Mesendoderm (in vitro differentiated cells): ENCODE measurements at regions not wholly inside any gene's neighbourhood (a gene's known extent, or its start where the extent isn't known, plus 50 kb on each side); places are given as distances from the start of the nearest gene placed in this dataset.

Experiments used
- DNase-seq: peaks from one replicate; pipeline ENCODE4 v3.0.0; 2013
- H2AK5ac ChIP-seq: 2 replicates; pipeline ENCODE4 v1.6.1; 2013; ENCODE audit warnings: low read length, inconsistent platforms
- H2BK120ac ChIP-seq: 2 replicates; pipeline ENCODE4 v1.6.1; 2013; ENCODE audit warnings: low read depth, mild to moderate bottlenecking, low read length, moderate library complexity, mixed read lengths
- H2BK15ac ChIP-seq: replicated peaks from 2 replicates; pipeline ENCODE4 v1.6.1; 2013; ENCODE audit warnings: low read depth, mild to moderate bottlenecking, moderate library complexity
- H2BK5ac ChIP-seq: 2 replicates; pipeline ENCODE4 v1.6.1; 2013; ENCODE audit warnings: low read length, inconsistent platforms
- H3K18ac ChIP-seq: 2 replicates; pipeline ENCODE4 v1.6.1; 2013; ENCODE audit warnings: mild to moderate bottlenecking, low read length, mixed read lengths
- H3K23ac ChIP-seq: one replicate; pipeline ENCODE4 v1.6.1; 2013; ENCODE audit warnings: low read length
- H3K27ac ChIP-seq: 2 replicates; pipeline ENCODE4 v1.5.1; 2013; ENCODE audit warnings: low read depth, mild to moderate bottlenecking, inconsistent platforms, low read length, moderate library complexity
- H3K27me3 ChIP-seq: 2 replicates; pipeline ENCODE4 v1.6.1; 2013; ENCODE audit warnings: low read length, control low read depth, mild to moderate bottlenecking, inconsistent platforms; ENCODE audit not compliant: insufficient read depth, poor library complexity
- H3K36me3 ChIP-seq: 2 replicates; pipeline ENCODE4 v1.6.1; 2013; ENCODE audit warnings: low read length, inconsistent platforms; ENCODE audit not compliant: control insufficient read depth, insufficient read depth
- H3K4ac ChIP-seq: one replicate; pipeline ENCODE4 v1.6.1; 2013; ENCODE audit warnings: low read depth, mild to moderate bottlenecking, low read length, moderate library complexity
- H3K4me1 ChIP-seq: 2 replicates; pipeline ENCODE4 v1.6.1; 2013; ENCODE audit warnings: low read depth, low read length, inconsistent platforms; ENCODE audit not compliant: control insufficient read depth
- H3K4me2 ChIP-seq: 2 replicates; pipeline ENCODE4 v1.6.1; 2013; ENCODE audit warnings: low read length
- H3K4me3 ChIP-seq: 2 replicates; pipeline ENCODE4 v1.5.1; 2013; ENCODE audit warnings: mild to moderate bottlenecking, low read length
- H3K56ac ChIP-seq: one replicate; pipeline ENCODE4 v1.6.1; 2013; ENCODE audit warnings: low read length
- H3K79me1 ChIP-seq: 2 replicates; pipeline ENCODE4 v1.6.1; 2013; ENCODE audit warnings: low read length, inconsistent platforms
- H3K79me2 ChIP-seq: 2 replicates; pipeline ENCODE4 v1.6.1; 2013; ENCODE audit warnings: mild to moderate bottlenecking, low read length; ENCODE audit not compliant: control insufficient read depth, insufficient read depth
- H3K9ac ChIP-seq: 2 replicates; pipeline ENCODE4 v1.6.1; 2013; ENCODE audit warnings: low read length, inconsistent platforms
- H4K5ac ChIP-seq: one replicate; pipeline ENCODE4 v1.6.1; 2013; ENCODE audit warnings: low read length
- H4K8ac ChIP-seq: one replicate; pipeline ENCODE4 v1.6.1; 2013; ENCODE audit warnings: low read depth, mild to moderate bottlenecking, control low read depth, low read length, moderate library complexity
- WGBS: extraction: QIAGEN DNeasy Blood & Tissue Kit; methylation state at CpG from one replicate; pipeline ENCODE4 v1.1.7; 2013; ENCODE audit warnings: low lambda C conversion rate, missing lambda C conversion rate; ENCODE audit not compliant: insufficient coverage; ENCODE audit errors: extremely low coverage; 5-methylcytosine and 5-hydroxymethylcytosine counted together

DNA sequence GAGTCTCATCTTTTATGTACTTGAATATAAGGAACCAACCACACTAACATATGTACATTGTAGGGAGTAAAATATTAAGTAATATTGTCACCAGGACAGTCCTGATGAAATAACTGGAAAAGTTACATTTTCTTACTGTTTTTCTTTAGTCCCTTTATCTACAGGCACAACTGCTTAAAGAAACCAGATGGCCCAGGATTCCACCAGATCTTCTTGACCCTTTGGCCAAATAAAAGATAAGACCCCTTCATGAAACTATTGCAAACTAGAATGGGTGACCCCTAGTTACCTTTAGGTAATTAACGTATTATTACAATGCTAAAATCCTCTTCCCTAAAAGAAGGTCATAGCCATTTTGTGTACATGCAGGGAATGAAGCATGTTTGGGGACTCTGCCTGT is 106.3 kb upstream of the FTMT start:
- no peak overlapping the region for H3K56ac ChIP-seq
- no CpG with 5 or more reads among the region's 1 CpG for WGBS

DNA sequence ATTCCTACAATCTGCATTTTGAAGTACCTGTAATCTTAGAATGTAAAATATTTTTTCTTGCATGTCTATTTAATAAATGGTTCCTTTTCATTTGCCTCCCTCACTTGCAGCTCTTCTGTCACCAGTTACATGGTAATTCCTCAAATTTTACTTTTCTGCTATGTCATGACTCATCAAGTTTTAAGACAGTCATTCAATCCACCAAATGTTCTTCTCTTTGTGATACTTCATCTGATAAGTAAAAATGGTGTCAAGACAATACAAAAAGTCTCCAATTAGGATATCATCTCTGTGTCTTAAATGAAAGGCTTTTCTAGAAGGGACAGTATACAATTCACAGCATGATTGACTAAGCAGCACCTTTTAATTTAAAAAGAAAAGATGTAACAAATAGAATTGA is 104.9 kb upstream of the FTMT start:
- no peak overlapping the region for H2BK5ac ChIP-seq
- no peak for DNase-seq
- H3K18ac ChIP-seq = no peak overlapping the region
- no peak overlapping the region for H3K4me2 ChIP-seq
- no peak overlapping the region for H3K4me3 ChIP-seq
- H2BK15ac ChIP-seq = no peak overlapping the region
- H3K27me3 ChIP-seq = no peaks in the 10 kb centered on the region
- no peaks in the 10 kb centered on the region for H3K4me1 ChIP-seq
- H3K23ac ChIP-seq = no peak overlapping the region
- no peaks in the 10 kb centered on the region for H3K79me1 ChIP-seq
- no peak overlapping the region for H4K5ac ChIP-seq
- no peak overlapping the region for H2AK5ac ChIP-seq
- no peak overlapping the region for H3K9ac ChIP-seq
- no peak overlapping the region for H3K56ac ChIP-seq
- no peak overlapping the region for H4K8ac ChIP-seq
- H3K79me2 ChIP-seq = no peaks in the 10 kb centered on the region
- H3K27ac ChIP-seq = no peak overlapping the region
- H2BK120ac ChIP-seq = no peak overlapping the region
- H3K36me3 ChIP-seq = no peaks in the 10 kb centered on the region
- no peak overlapping the region for H3K4ac ChIP-seq

More for the DNA sequence above, 106.3 kb upstream of the FTMT start:
- Histone ChIP-seq H2BK5ac (no peak overlapping the region), H3K79me2 (no peaks in the 10 kb centered on the region), H3K27me3 (no peaks in the 10 kb centered on the region), H3K4me2 (no peak overlapping the region), H3K36me3 (no peaks in the 10 kb centered on the region), H3K4ac (no peak overlapping the region), H3K27ac (no peak overlapping the region), H2BK15ac (no peak overlapping the region), H3K4me1 (no peaks in the 10 kb centered on the region), H3K9ac (no peak overlapping the region), H2BK120ac (no peak overlapping the region), H3K79me1 (no peaks in the 10 kb centered on the region), H3K18ac (no peak overlapping the region), H2AK5ac (no peak overlapping the region), H4K5ac (no peak overlapping the region), H4K8ac (no peak overlapping the region), H3K4me3 (no peak overlapping the region), H3K23ac (no peak overlapping the region)
- no peak for DNase-seq

DNA sequence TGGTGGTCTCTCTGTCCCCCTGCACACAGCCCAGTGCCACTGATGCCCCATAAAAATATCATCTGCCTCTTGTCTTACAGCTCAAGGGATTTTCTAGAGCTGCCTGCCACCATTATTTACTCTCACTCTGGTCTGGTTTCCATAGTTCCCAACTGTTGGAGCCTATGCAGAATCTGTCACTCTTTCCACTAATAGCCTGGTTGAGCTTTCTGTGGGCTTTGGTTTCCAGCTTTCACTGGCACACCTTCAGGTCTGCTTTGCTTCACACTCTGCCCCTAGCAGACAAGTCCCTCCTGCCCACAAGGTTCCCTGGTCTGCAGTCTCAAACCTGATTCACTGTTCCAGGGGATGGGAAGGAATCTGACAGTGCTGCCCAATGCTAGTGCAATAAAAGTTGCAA is 103.0 kb upstream of the FTMT start:
- DNase-seq = peak; percentile 33

DNA sequence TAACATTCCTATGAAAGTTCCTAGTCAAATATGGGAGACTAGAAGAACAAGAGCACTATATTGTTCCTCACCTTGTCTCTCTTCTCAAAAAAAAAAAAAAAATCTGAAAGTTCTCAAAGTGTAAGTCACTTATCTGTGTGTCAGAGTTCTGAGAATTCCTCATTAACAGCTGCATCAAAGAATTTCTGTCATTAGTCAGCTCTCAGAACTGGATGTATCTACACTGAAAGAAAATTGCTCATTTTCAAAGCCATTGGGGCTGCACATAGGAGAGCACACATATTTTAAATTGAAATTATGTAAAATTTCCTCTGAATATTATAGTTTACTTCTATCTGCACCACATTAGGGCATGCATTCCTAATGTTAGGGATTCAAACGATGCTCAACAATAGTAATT is 99.5 kb upstream of the FTMT start:
- H4K8ac ChIP-seq = no peak overlapping the region
- no CpG with 5 or more reads among the region's 1 CpG for WGBS
- no peak for DNase-seq
- no peak overlapping the region for H3K4ac ChIP-seq
- no peak overlapping the region for H3K18ac ChIP-seq
- no peak overlapping the region for H3K4me2 ChIP-seq
- H3K27ac ChIP-seq = no peak overlapping the region
- no peak overlapping the region for H3K23ac ChIP-seq
- no peak overlapping the region for H3K4me3 ChIP-seq
- H3K4me1 ChIP-seq = no peaks in the 10 kb centered on the region
- H2BK120ac ChIP-seq = no peak overlapping the region
- H4K5ac ChIP-seq = no peak overlapping the region
- H2AK5ac ChIP-seq = no peak overlapping the region
- no peak overlapping the region for H2BK5ac ChIP-seq
- no peaks in the 10 kb centered on the region for H3K27me3 ChIP-seq
- H2BK15ac ChIP-seq = no peak overlapping the region
- no peaks in the 10 kb centered on the region for H3K79me1 ChIP-seq
- no peaks in the 10 kb centered on the region for H3K79me2 ChIP-seq
- no peak overlapping the region for H3K56ac ChIP-seq
- H3K36me3 ChIP-seq = no peaks in the 10 kb centered on the region
- H3K9ac ChIP-seq = no peak overlapping the region

More for the DNA sequence above, 103.0 kb upstream of the FTMT start:
- Histone ChIP-seq H3K36me3 (no peaks in the 10 kb centered on the region), H3K4me3 (no peak overlapping the region), H2BK120ac (peak overlapping the region; percentile 36), H4K8ac (no peak overlapping the region), H3K18ac (no peak overlapping the region), H3K9ac (no peak overlapping the region), H3K27me3 (no peaks in the 10 kb centered on the region), H3K4me1 (no peaks in the 10 kb centered on the region), H3K79me2 (no peaks in the 10 kb centered on the region), H4K5ac (no peak overlapping the region), H2BK5ac (no peak overlapping the region), H3K56ac (no peak overlapping the region), H3K79me1 (no peaks in the 10 kb centered on the region), H2AK5ac (no peak overlapping the region), H2BK15ac (no peak overlapping the region), H3K27ac (no peak overlapping the region), H3K4ac (no peak overlapping the region), H3K23ac (no peak overlapping the region), H3K4me2 (no peak overlapping the region)

DNA sequence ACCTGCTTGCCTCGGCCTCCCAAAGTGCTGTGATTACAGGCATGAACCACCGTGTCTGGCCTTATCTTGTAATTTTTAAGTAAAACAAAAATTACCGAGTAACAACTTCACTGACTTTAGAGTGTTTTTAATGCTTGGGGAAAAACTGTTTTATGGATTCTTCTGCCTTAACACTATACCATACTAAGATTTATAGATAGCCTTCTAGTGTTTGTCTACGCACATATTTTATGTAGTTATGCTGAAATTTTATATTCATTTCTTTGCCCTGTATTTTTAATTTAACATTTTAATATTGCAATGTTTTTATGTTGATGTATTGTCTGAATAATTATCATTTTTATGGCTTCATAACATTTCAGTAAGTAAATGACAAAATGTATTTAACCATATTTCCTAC is 96.4 kb upstream of the FTMT start:
- no CpG with 5 or more reads among the region's 4 CpGs for WGBS
- Histone ChIP-seq H3K36me3 (no peaks in the 10 kb centered on the region), H2AK5ac (no peak overlapping the region), H3K56ac (no peak overlapping the region), H3K4ac (no peak overlapping the region), H4K5ac (no peak overlapping the region), H2BK15ac (no peak overlapping the region), H3K18ac (no peak overlapping the region), H3K79me2 (no peaks in the 10 kb centered on the region), H2BK120ac (no peak overlapping the region), H3K27me3 (no peaks in the 10 kb centered on the region), H3K4me1 (no peaks in the 10 kb centered on the region), H3K79me1 (no peaks in the 10 kb centered on the region), H2BK5ac (no peak overlapping the region), H4K8ac (no peak overlapping the region), H3K27ac (no peak overlapping the region), H3K4me2 (no peak overlapping the region), H3K23ac (no peak overlapping the region), H3K9ac (no peak overlapping the region), H3K4me3 (no peak overlapping the region)
- no peak for DNase-seq

- no CpG with 5 or more reads among the region's 2 CpGs for WGBS
- Histone ChIP-seq H2BK120ac (no peak overlapping the region), H3K4ac (no peak overlapping the region)
Observed at GRCh38 chr5:121757753-121758152, 93.9 kb upstream of the FTMT start.

More at GRCh38 chr5:121757753-121758152, 93.9 kb upstream of the FTMT start:
- H3K56ac ChIP-seq = no peak overlapping the region
- H3K18ac ChIP-seq = no peak overlapping the region
- H3K9ac ChIP-seq = no peak overlapping the region
- H3K79me2 ChIP-seq = no peaks in the 10 kb centered on the region
- no peaks in the 10 kb centered on the region for H3K36me3 ChIP-seq
- H2AK5ac ChIP-seq = no peak overlapping the region
- no peak overlapping the region for H3K4me2 ChIP-seq
- no peak overlapping the region for H4K5ac ChIP-seq
- no peak overlapping the region for H3K27ac ChIP-seq
- H3K4me3 ChIP-seq = no peak overlapping the region
- H3K23ac ChIP-seq = no peak overlapping the region
- H3K27me3 ChIP-seq = no peaks in the 10 kb centered on the region
- no peak overlapping the region for H4K8ac ChIP-seq
- no peaks in the 10 kb centered on the region for H3K4me1 ChIP-seq
- no peaks in the 10 kb centered on the region for H3K79me1 ChIP-seq
- H2BK15ac ChIP-seq = no peak overlapping the region
- no peak for DNase-seq
- H2BK5ac ChIP-seq = no peak overlapping the region
